ENCODE measurements at regions not wholly inside any gene's neighbourhood (a gene's known extent, or its start where the extent isn't known, plus 50 kb on each side); places are given as distances from the start of the nearest gene placed in this dataset.

- no peak overlapping the region for H3K4me3 ChIP-seq
- ATAC-seq = no peak
- 43 to 77% methylated on average over 3 to 4 of the region's 6 CpGs for WGBS, 2 donors (ENCODE audit: low coverage in 1 of 2)
These were observed 82.2 kb upstream of the IL12B start for GRCh38 chr5:159412284-159413046.

DNA sequence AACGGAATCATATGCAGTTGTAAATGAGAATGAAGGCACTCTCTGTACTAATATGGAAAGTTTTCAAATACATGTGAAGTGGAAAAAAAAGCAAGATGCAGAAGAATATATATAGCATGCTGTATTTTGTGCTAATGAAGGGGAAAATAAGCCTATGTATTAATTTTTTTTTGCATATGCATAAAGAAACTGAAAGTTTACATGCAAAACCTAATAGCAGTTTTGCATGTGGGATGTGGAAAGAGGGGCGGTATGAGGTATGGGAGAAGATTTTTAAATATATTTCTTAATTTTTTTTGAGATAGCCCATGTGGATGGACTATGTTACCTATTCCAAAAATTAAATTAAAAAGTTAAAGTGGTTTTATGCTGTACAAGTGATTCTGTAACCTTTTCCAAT is 83.7 kb upstream of the IL12B start:
- no peak for ATAC-seq
- Histone ChIP-seq H3K36me3 (no peaks in the 10 kb centered on the region), H3K4me3 (no peak overlapping the region), H3K27ac (no peak overlapping the region), H3K27me3 (peaks cover 3% of the 10 kb centered on the region), H3K4me1 (no peaks in the 10 kb centered on the region), H3K9me3 (no peaks in the 10 kb centered on the region)
- 90 to 93% methylated on average over 2 of the region's 2 CpGs for WGBS, 2 donors (ENCODE audit: low coverage in 1 of 2)
- TF ChIP-seq CTCF (IDR thresholded peaks at IDR 0.05) (no peak), POLR2AphosphoS5 (IDR thresholded peaks at IDR 0.05) (no peak), POLR2A (IDR thresholded peaks at IDR 0.05) (no peak)

More at GRCh38 chr5:159412284-159413046, 82.2 kb upstream of the IL12B start:
- Histone ChIP-seq H3K9me3 (no peaks in the 10 kb centered on the region), H3K27me3 (peaks cover 3% of the 10 kb centered on the region), H3K4me1 (no peaks in the 10 kb centered on the region), H3K27ac (no peak overlapping the region), H3K36me3 (no peaks in the 10 kb centered on the region)
- TF ChIP-seq CTCF (IDR thresholded peaks at IDR 0.05) = no peak
- no peak for TF ChIP-seq EP300 (IDR thresholded peaks at IDR 0.05)
- no peak for TF ChIP-seq POLR2AphosphoS5 (IDR thresholded peaks at IDR 0.05)
- no peak for TF ChIP-seq POLR2A (IDR thresholded peaks at IDR 0.05)

- no peaks in the 10 kb centered on the region for H3K9me3 ChIP-seq
- TF ChIP-seq POLR2A (IDR thresholded peaks at IDR 0.05) = no peak
- no peak for TF ChIP-seq CTCF (IDR thresholded peaks at IDR 0.05)
- no peak for TF ChIP-seq POLR2AphosphoS5 (IDR thresholded peaks at IDR 0.05)
- no peak for TF ChIP-seq EP300 (IDR thresholded peaks at IDR 0.05)
- H3K4me3 ChIP-seq = no peak overlapping the region
- no peaks in the 10 kb centered on the region for H3K4me1 ChIP-seq
- H3K36me3 ChIP-seq = no peaks in the 10 kb centered on the region
- 55 to 62% methylated on average over 9 to 11 of the region's 11 CpGs for WGBS, 2 donors (ENCODE audit: low coverage in 1 of 2)
- ATAC-seq = no peak
- no peaks in the 10 kb centered on the region for H3K27me3 ChIP-seq
- H3K27ac ChIP-seq = no peak overlapping the region
These were observed 85.1 kb upstream of the IL12B start for GRCh38 chr5:159415301-159415937.

- WGBS, 2 donors (ENCODE audit: low coverage in 1 of 2) = 88 to 91% methylated on average over 6 of the region's 6 CpGs
- ATAC-seq = no peak
- Histone ChIP-seq H3K27ac (no peak overlapping the region), H3K36me3 (no peaks in the 10 kb centered on the region), H3K4me3 (no peak overlapping the region), H3K4me1 (no peaks in the 10 kb centered on the region), H3K27me3 (no peaks in the 10 kb centered on the region), H3K9me3 (no peaks in the 10 kb centered on the region)
- TF ChIP-seq CTCF (IDR thresholded peaks at IDR 0.05) (no peak), POLR2A (IDR thresholded peaks at IDR 0.05) (no peak), POLR2AphosphoS5 (IDR thresholded peaks at IDR 0.05) (no peak), EP300 (IDR thresholded peaks at IDR 0.05) (no peak)
These were observed 86.2 kb upstream of the IL12B start for GRCh38 chr5:159416438-159416837.

DNA sequence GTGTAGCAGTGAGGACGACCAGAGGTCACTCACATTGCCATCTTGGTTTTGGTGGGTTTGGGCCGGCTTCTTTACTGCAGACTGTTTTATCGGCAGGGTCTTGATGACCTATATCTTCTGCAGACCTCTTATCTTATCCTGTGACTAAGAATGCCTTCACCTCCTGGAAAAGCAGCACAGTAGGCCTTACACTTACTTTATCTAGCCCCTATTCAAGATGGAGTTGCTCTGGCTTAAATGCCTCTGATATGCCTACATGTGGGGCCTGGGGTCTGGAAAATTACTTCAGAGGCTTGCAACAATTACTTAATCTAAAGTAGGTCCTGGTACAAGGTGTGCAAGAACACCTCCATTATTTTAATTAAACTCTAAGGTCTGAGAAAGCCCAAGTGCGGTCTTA is 86.9 kb upstream of the IL12B start:
- Histone ChIP-seq H3K4me1 (no peaks in the 10 kb centered on the region), H3K27ac (no peak overlapping the region), H3K27me3 (no peaks in the 10 kb centered on the region), H3K9me3 (no peaks in the 10 kb centered on the region), H3K4me3 (no peak overlapping the region), H3K36me3 (no peaks in the 10 kb centered on the region)
- WGBS, 2 donors (ENCODE audit: low coverage in 1 of 2) = 85 to 100% methylated on average over 1 to 4 of the region's 4 CpGs
- ATAC-seq = no peak
- no peak for TF ChIP-seq POLR2AphosphoS5 (IDR thresholded peaks at IDR 0.05)
- TF ChIP-seq POLR2A (IDR thresholded peaks at IDR 0.05) = no peak
- TF ChIP-seq EP300 (IDR thresholded peaks at IDR 0.05) = no peak
- no peak for TF ChIP-seq CTCF (IDR thresholded peaks at IDR 0.05)

Data from gastroesophageal sphincter (tissue), 4 donors.